Thyroid gland (tissue), 4 donors: ENCODE measurements at regions not wholly inside any gene's neighbourhood (a gene's known extent, or its start where the extent isn't known, plus 50 kb on each side); places are given as distances from the start of the nearest gene placed in this dataset.

ENCODE experiments used
- DNase-seq, 2 donors: peaks; one replicate each; pipeline ENCODE4 v3.0.0-alpha.2; 2019
- H3K27ac ChIP-seq, 3 donors: fragments of 200-600 bp; sonication (generic); 1 replicate in 2 of 3; 2 replicates in 1 of 3; pipeline ENCODE4 v1.5.1; 2016 to 2019; ENCODE audit warnings: mild to moderate bottlenecking in 1 of 3, moderate library complexity in 1 of 3
- H3K27me3 ChIP-seq: fragments of 200-600 bp; sonication (generic); one replicate; pipeline ENCODE4 v1.5.1; 2019
- H3K36me3 ChIP-seq, 2 donors: fragments of 200-600 bp; sonication (generic); one replicate each; pipeline ENCODE4 v1.5.1; 2016 to 2019
- H3K4me1 ChIP-seq, 2 donors: fragments of 200-600 bp; sonication (generic); one replicate each; pipeline ENCODE4 v1.5.1; 2017 to 2019
- H3K4me3 ChIP-seq, 3 donors: fragments of 200-600 bp; sonication (generic); replicated peaks in 1 of 3; 1 replicate in 2 of 3; 2 replicates in 1 of 3; pipeline ENCODE4 v1.5.1; 2016; ENCODE audit warnings: mild to moderate bottlenecking in 1 of 3
- H3K9me3 ChIP-seq: fragments of 200-600 bp; sonication (generic); one replicate; pipeline ENCODE4 v1.5.1; 2017
- POLR2A ChIP-seq, 2 donors: fragments of 450-650 bp; IDR thresholded peaks; one replicate each; pipeline ENCODE4 v1.6.1; 2017; ENCODE audit warnings: antibody characterized with exemption in 2 of 2, mild to moderate bottlenecking in 2 of 2, moderate library complexity in 1 of 2
- WGBS, 2 donors: methylation state at CpG; one replicate each; pipeline ENCODE4 v1.1.5; 2017; 5-methylcytosine and 5-hydroxymethylcytosine counted together
- intact Hi-C: fragments of 100-400 bp; cut with DNase I; formaldehyde crosslinking; loops from one replicate; pipeline ENCODE4 v1.15.1; 2023
- TF ChIP-seq, protein P1 (sequence below), 6 experiments: fragments of 200-600 bp in 3 of 6; fragments of 450-650 bp in 3 of 6; sonication (generic) in 3 of 6; IDR thresholded peaks; one replicate each; pipeline ENCODE4 v1.5.1; 2016 to 2019; ENCODE audit warnings: antibody characterized with exemption in 6 of 6, mild to moderate bottlenecking in 2 of 6, inconsistent platforms in 1 of 6, moderate library complexity in 1 of 6

GRCh38 chr11:92822410-92822809, 147.0 kb upstream of the MTNR1B start:
- no peak for TF ChIP-seq POLR2A (IDR thresholded peaks at IDR 0.05)
- TF ChIP-seq, protein P1, sequence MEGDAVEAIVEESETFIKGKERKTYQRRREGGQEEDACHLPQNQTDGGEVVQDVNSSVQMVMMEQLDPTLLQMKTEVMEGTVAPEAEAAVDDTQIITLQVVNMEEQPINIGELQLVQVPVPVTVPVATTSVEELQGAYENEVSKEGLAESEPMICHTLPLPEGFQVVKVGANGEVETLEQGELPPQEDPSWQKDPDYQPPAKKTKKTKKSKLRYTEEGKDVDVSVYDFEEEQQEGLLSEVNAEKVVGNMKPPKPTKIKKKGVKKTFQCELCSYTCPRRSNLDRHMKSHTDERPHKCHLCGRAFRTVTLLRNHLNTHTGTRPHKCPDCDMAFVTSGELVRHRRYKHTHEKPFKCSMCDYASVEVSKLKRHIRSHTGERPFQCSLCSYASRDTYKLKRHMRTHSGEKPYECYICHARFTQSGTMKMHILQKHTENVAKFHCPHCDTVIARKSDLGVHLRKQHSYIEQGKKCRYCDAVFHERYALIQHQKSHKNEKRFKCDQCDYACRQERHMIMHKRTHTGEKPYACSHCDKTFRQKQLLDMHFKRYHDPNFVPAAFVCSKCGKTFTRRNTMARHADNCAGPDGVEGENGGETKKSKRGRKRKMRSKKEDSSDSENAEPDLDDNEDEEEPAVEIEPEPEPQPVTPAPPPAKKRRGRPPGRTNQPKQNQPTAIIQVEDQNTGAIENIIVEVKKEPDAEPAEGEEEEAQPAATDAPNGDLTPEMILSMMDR (IDR thresholded peaks at IDR 0.05), result no peak
- intact Hi-C loops, result no loop called here
- no peak for DNase-seq

DNA sequence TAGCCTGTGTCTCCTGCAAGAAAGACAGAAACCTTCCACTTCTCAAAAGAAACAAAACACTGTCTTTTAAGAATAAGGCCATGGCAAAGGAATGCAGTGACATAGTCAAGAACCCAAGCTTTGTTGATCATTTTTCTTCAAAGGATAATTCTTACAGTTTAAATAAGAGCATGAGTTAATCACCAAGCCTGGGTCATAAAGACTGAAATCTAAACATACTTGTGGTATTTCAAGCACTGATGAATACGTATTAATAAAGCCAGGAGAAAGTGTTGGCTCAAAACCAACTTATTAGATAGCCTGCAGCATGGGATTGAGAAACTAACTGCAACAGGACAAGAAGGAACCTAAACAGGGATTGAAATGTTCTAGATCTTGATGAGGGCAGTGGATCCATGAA, 143.3 kb upstream of the MTNR1B start:
- intact Hi-C loops, result no loop called here
- Histone ChIP-seq H3K4me1 (peaks cover 9 to 16% of the 10 kb centered on the region in 2 donors), H3K4me3 (no peak overlapping the region), H3K36me3 (no peaks in the 10 kb centered on the region), H3K27me3 (no peaks in the 10 kb centered on the region), H3K27ac (no peak overlapping the region), H3K9me3 (no peaks in the 10 kb centered on the region)
- DNase-seq, result no peak
- TF ChIP-seq, protein P1 (IDR thresholded peaks at IDR 0.05), result no peak
- TF ChIP-seq POLR2A (IDR thresholded peaks at IDR 0.05), result no peak
- 48 to 50% methylated on average over 1 of the region's 1 CpG for WGBS, 2 donors

More at GRCh38 chr11:92822410-92822809, 147.0 kb upstream of the MTNR1B start:
- H3K4me1 ChIP-seq, result peaks cover 8 to 16% of the 10 kb centered on the region in 2 donors
- no peaks in the 10 kb centered on the region for H3K9me3 ChIP-seq
- no peak overlapping the region for H3K4me3 ChIP-seq
- H3K27me3 ChIP-seq, result no peaks in the 10 kb centered on the region
- no peaks in the 10 kb centered on the region for H3K36me3 ChIP-seq
- WGBS, 2 donors, result 96 to 98% methylated on average over 3 of the region's 3 CpGs
- no peak overlapping the region for H3K27ac ChIP-seq

DNA sequence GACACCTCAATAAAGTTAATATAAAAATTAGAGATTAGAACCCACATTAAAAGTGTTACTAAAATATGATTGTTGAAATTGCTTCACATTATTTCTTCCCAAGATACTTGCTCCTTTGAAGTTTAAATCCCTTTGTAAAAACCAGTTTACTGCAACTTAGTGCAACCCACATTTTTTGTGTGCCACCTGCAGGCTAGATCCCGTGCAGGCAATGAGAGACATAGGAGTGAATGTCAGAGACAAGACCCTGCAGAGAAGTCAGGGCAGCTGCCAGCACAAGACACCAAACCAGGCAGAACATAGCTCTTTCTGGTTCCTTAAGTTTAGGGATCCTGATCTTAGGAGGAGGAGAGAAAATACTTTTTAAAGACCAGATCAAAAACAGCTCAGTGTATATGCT, 142.8 kb upstream of the MTNR1B start:
- no peaks in the 10 kb centered on the region for H3K27me3 ChIP-seq
- H3K4me1 ChIP-seq, result peaks cover 9 to 16% of the 10 kb centered on the region in 2 donors
- H3K9me3 ChIP-seq, result no peaks in the 10 kb centered on the region
- H3K4me3 ChIP-seq, result no peak overlapping the region
- intact Hi-C loops, result no loop called here
- DNase-seq, result peak in 1 of 2 donors; percentile 7
- no peak for TF ChIP-seq POLR2A (IDR thresholded peaks at IDR 0.05)
- TF ChIP-seq, protein P1 (IDR thresholded peaks at IDR 0.05), result no peak
- no peaks in the 10 kb centered on the region for H3K36me3 ChIP-seq
- peak overlapping the region in 1 of 3 donors; percentile 27 for H3K27ac ChIP-seq
- WGBS, 2 donors, result 46 to 66% methylated on average over 1 of the region's 1 CpG

DNA sequence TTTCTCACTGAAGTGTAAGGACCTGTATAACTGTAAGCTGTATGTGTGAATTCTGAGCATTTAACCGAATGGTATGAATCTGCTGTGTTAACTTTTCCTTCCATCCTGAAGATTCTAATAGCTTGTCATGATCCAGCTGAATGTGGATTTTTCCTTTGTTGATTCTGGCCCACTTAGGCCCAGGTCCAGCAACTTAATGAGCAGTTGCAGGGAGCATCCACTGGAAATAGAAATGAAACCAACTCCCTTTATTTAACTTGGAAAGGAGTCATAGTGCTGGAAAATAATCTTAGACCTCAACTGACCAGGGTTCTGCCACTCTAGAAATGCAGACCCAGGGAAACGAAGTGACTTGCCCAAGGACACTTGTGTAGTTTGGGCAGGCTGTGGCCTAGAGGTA, 142.3 kb upstream of the MTNR1B start:
- intact Hi-C loops, result no loop called here
- Histone ChIP-seq H3K27me3 (no peaks in the 10 kb centered on the region), H3K9me3 (no peaks in the 10 kb centered on the region), H3K4me1 (peaks cover 9 to 16% of the 10 kb centered on the region in 2 donors), H3K27ac (peak overlapping the region in 1 of 3 donors; percentile 27), H3K4me3 (no peak overlapping the region), H3K36me3 (no peaks in the 10 kb centered on the region)
- 27 to 32% methylated on average over 2 of the region's 2 CpGs for WGBS, 2 donors
- peak; percentile 69 to 84 for DNase-seq
- TF ChIP-seq, protein P1 (IDR thresholded peaks at IDR 0.05), result no peak
- TF ChIP-seq POLR2A (IDR thresholded peaks at IDR 0.05), result no peak

DNA sequence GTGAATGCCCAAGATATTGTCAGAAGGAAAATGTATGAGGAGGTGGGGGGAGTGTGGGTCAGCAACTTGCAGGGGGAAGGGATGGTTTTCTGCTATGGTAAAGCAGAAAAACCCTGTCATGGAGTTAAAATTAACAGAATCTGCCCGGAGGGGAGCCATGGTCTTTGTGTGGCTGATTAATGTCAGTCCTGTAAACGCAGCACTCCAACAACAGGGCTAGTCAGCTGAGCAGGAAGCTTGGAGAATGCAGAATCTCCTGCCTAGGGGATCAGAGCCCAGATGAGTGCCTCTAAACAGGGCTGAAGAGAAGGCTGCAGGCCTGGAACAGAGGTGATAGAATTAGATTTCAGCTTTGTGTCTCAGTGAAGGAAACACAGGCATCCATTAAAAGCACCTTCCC, 140.9 kb upstream of the MTNR1B start:
- WGBS, 2 donors, result 35 to 45% methylated on average over 2 of the region's 2 CpGs
- Histone ChIP-seq H3K4me1 (peaks cover 9 to 12% of the 10 kb centered on the region in 2 donors), H3K4me3 (no peak overlapping the region), H3K36me3 (no peaks in the 10 kb centered on the region), H3K27me3 (no peaks in the 10 kb centered on the region), H3K9me3 (no peaks in the 10 kb centered on the region), H3K27ac (no peak overlapping the region)
- intact Hi-C loops, result no loop called here
- DNase-seq, result no peak
- TF ChIP-seq POLR2A (IDR thresholded peaks at IDR 0.05), result no peak
- TF ChIP-seq, protein P1 (IDR thresholded peaks at IDR 0.05), result no peak
